ENCODE measurements at regions not wholly inside any gene's neighbourhood (a gene's known extent, or its start where the extent isn't known, plus 50 kb on each side); places are given as distances from the start of the nearest gene placed in this dataset.

DNA sequence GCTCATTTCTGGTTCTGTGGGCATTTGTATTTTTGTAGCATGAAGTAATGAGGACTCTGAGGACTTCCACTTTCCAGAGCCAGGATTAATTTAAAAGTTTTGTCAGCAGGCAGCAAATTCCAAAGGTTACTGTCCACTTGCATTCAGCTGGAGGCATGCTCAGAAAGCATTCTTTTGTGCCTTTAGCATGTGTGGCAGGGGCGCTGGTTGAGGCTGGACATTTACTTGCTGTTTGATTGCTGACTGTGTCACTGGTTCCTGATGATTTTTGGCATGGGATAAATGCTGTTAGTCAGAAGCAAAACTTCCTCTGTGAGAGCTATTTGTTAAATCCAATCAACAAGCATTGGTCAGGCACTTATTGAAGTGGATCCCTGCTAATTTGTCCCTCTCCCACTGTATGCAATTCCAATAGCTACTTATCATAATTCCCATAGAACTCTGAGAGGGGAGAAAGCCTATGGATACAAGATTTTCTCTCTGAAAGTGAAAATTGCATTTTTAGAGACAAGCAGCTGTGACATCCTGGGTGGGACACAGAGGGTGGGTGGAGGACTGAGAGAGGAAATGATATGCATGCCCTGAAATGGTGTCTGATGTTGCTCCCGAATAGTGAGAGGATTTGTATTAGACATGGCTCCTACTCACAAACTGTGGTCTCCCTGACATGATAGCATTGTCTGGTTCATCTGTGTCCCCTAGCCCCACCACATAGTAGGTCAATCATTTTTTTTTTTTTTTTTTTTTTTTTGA, 161.2 kb upstream of the WDR11 start:
- H3K4me1 ChIP-seq (ENCODE audit: control insufficient read depth, insufficient read depth, low read length), result no peaks in the 10 kb centered on the region
- in situ Hi-C loops (cut with MboI), result no loop called here
- no peaks in the 10 kb centered on the region for H4K20me1 ChIP-seq (ENCODE audit: control insufficient read depth, insufficient read depth)
- no peaks in the 10 kb centered on the region for H3K79me2 ChIP-seq (ENCODE audit: control insufficient read depth, insufficient read depth, low read length)
- SMC1A ChIA-PET (ENCODE audit: uncharacterized antibody, unreplicated experiment), result no interaction called here
- TF ChIP-seq ZNF622 (IDR thresholded peaks at IDR 0.05), result no peak
- TF ChIP-seq CHD2 (IDR thresholded peaks at IDR 0.05; ENCODE audit: borderline replicate concordance, low read depth, low read length), result no peak
- TF ChIP-seq RELA (IDR thresholded peaks at IDR 0.05; ENCODE audit: borderline replicate concordance, partially characterized antibody), result no peak
- no peak for TF ChIP-seq EGR1 (IDR thresholded peaks at IDR 0.05; ENCODE audit: borderline replicate concordance in 1 of 2, low read depth in 2 of 2, low read length in 2 of 2)
- TF ChIP-seq HSF1 (IDR thresholded peaks at IDR 0.05; ENCODE audit: low read depth, low read length), result no peak
- no peak for TF ChIP-seq CEBPB (IDR thresholded peaks at IDR 0.05; ENCODE audit: borderline replicate concordance in 1 of 2, low read depth in 2 of 2, low read length in 2 of 2)
- TF ChIP-seq RUNX3 (IDR thresholded peaks at IDR 0.05; ENCODE audit: low read length), result no peak
- no peak for TF ChIP-seq ZNF384 (IDR thresholded peaks at IDR 0.05; ENCODE audit: borderline replicate concordance, low read depth, low read length)
- TF ChIP-seq POU2F2 (IDR thresholded peaks at IDR 0.05; ENCODE audit: borderline replicate concordance, low read depth, low read length), result no peak
- no peaks in the 10 kb centered on the region for H3K9me3 ChIP-seq (replicated peaks; ENCODE audit: control insufficient read depth, insufficient read depth, low read length)
- CTCF ChIA-PET, result no interaction called here
- H3K4me2 ChIP-seq (ENCODE audit: control insufficient read depth, insufficient read depth), result no peak overlapping the region
- DNase-seq (ENCODE audit: low read depth, low spot score) (no peak), FAIRE-seq (no peak), ATAC-seq (no peak)
- RAD21 ChIA-PET (ENCODE audit: unreplicated experiment), result no interaction called here
- H3K36me3 ChIP-seq (ENCODE audit: control insufficient read depth in 2 of 2, insufficient read depth in 2 of 2, low read length in 1 of 2), result no peaks in the 10 kb centered on the region
- intact Hi-C loops (cut with micrococcal nuclease; ENCODE audit: unreplicated experiment), result no loop called here
- BruUV-seq (replicated peaks), result no TSS peak
- WGBS (ENCODE audit: insufficient coverage, insufficient replicate concordance, low lambda C conversion rate, missing lambda C conversion rate), result 19% methylated on average over 2 of the region's 2 CpGs
- H3K9ac ChIP-seq (ENCODE audit: control insufficient read depth, insufficient read depth, low read length), result no peak overlapping the region
- no peak overlapping the region for H2AFZ ChIP-seq (ENCODE audit: control insufficient read depth, low read depth, low read length)
- no peak overlapping the region for H3K4me3 ChIP-seq
- no peaks in the 10 kb centered on the region for H3K27me3 ChIP-seq (replicated peaks in 1 of 2; ENCODE audit: control insufficient read depth in 2 of 2, insufficient read depth in 2 of 2, low read length in 1 of 2)
- H3K27ac ChIP-seq (ENCODE audit: control insufficient read depth, insufficient read depth), result no peak overlapping the region
- POLR2A ChIA-PET, result no interaction called here

Measured in GM12878 (cell line).